ENCODE measurements at regions not wholly inside any gene's neighbourhood (a gene's known extent, or its start where the extent isn't known, plus 50 kb on each side); places are given as distances from the start of the nearest gene placed in this dataset.

GRCh38 chr3:156760333-156760732 is 65.8 kb upstream of the LEKR1 start:
- no peak for DNase-seq (ENCODE audit: low read depth in 4 of 4, low spot score in 3 of 4)

DNA sequence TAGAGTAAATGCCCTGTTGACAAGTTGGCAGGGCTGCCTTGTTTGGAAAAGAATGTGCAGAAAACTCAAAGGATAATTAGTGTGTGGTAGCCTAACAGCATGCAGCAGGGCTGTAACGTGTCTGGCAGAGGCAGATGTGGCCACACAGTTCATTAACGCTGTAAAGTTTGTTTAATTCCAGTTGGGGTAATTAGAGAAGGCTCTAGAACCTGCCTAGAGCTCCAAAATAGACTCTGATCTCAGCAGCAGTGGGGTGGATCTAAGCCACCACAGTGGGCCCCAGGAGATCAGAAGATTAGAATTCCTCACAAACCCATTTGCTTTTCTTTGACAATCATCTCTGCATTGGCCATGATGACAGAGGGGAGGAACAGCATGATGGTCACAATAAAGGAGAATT is 65.1 kb upstream of the LEKR1 start:
- no peak for DNase-seq (ENCODE audit: low read depth in 4 of 4, low spot score in 3 of 4)

DNA sequence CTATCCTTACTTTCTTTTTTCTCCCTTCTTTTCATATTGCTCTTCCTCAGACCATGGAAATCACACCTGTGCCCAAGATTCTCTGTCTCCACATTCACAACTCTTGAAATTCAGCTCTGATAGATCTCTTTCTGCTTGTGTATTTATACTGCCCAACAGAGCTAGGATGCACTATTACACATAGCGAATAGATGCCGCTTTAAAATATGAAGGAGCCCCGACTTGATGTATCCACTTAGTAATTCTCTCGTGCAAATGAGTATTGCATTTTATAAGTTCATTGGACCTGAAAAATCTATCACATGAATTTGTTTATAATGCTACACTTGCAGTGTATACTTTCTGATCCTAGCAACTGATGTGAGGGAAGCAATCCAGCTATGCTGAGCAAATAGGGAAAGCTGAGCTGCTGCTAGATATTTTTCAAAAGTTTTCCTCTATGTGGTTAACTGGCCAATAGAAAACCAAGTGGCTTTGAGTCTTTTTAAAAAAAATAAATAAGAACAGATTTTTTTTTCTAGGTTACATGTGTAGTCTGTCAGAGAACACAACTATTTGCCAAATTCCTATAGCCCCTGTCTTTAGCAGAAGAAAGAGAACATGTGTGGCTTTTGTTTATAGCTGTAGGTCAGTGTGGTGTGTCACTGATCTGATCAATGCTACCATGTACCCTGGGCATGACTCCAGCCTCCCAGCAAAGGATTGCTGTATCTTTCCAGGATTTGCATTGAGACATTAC is 64.3 kb upstream of the LEKR1 start:
- no peak for DNase-seq (ENCODE audit: low read depth in 4 of 4, low spot score in 3 of 4)

GRCh38 chr3:156762631-156763185 is 63.4 kb upstream of the LEKR1 start:
- peak in 1 of 4 donors; percentile 55 for DNase-seq (ENCODE audit: low read depth in 4 of 4, low spot score in 3 of 4)

DNA sequence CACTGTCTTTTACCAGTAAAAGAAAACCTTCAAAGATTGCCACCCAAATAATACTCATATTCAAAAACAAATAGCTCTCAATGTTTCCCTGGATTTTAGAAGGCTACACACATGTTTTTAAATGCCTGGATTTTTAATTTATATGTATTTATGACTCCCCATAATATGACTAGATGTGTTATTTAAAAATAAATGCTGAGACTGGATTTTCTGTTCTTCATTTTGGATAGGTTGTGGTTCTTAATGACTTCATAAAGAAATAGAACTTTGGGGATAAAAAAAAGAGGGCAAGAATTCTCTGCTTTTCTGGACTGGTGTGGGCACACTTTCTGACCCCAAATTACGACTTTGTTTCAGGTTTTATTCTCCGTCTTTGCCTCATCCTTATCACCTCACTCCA is 62.8 kb upstream of the LEKR1 start:
- no peak for DNase-seq (ENCODE audit: low read depth in 4 of 4, low spot score in 3 of 4)

- no peak for DNase-seq (ENCODE audit: low read depth in 4 of 4, low spot score in 3 of 4)
Measured at GRCh38 chr3:156763931-156764720, 62.0 kb upstream of the LEKR1 start.

DNA sequence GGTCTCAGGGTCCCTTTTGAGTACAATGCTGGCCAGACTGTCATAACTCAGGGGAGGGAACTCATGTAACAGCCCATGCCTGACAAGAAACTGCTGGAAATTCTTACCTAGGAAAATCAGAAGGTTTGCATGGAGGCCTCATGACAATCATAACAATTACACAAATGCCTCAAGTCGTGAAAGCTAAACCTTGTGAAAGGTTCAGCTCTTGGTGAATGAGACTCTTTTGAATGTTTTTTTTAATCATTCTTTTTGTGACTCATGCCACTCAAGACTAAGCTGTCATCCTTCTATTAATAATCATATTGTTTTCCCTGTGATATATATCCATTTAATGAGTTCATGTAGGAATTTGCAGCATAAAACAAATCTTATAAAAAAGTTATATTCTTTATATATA is 61.4 kb upstream of the LEKR1 start:
- DNase-seq (ENCODE audit: low read depth in 4 of 4, low spot score in 3 of 4): no peak

DNA sequence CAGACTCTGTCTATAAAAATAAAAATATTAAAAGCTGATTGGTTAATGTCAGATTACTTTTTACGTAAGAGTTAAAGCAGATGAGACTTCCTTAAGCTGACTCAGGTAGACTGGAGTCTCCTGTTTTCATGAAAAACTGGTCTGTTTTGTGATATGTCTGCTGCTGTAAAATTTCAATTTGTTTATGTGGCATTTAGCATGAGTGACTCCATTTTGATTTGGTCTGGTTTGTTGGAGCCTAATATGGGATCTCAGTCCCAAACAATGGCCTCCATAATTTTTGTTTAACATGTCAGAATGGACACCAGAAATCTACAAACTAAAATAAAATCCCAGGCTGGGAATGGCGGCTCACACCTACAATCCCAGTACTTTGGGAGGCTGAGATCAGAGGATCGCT is 57.8 kb upstream of the LEKR1 start:
- no peak for DNase-seq (ENCODE audit: low read depth in 4 of 4, low spot score in 3 of 4)

- DNase-seq (ENCODE audit: low read depth in 4 of 4, low spot score in 3 of 4): no peak
Measured at GRCh38 chr3:156769721-156770654, 56.2 kb upstream of the LEKR1 start.

DNA sequence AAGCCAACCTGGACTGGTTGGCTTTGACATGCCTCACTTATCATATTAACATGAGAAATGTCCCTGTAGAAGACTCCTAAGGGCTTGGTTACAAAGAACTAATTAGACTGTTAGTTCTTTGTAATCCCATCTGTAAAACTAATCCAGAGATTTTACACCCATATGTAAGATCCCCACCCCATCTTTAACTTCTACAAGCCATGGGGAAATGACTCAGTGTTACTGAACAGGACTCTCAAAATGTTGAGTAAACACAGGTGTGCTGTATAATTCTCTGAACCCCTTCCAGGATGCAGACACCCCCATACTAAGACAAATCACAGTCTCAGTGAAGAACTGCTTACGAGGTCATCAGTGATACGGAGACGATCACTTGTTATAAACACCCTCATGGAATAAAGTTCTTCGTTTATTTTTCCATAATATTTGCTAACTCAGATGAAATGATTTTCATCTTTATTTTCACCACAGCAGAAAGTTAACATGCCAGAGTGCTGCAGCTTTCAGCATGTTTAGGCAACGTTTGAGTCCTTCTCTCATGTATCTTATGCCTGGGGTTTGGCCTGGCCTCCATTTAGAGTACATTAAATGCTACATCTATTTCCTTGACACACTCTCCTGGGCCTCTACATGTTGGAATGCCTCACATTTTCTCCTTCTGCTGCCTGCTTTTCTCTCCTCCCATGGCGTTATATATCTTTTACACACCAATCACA is 55.3 kb upstream of the LEKR1 start:
- DNase-seq (ENCODE audit: low read depth in 4 of 4, low spot score in 3 of 4): no peak

GRCh38 chr3:156772588-156773206 is 53.5 kb upstream of the LEKR1 start:
- DNase-seq (ENCODE audit: low read depth in 4 of 4, low spot score in 3 of 4): no peak

- no peak for DNase-seq (ENCODE audit: low read depth in 4 of 4, low spot score in 3 of 4)
Measured at GRCh38 chr3:156776031-156776430, 50.1 kb upstream of the LEKR1 start.

Data from left renal pelvis (tissue), 4 donors.